OCI-LY1 (cell line): ENCODE measurements at regions not wholly inside any gene's neighbourhood (a gene's known extent, or its start where the extent isn't known, plus 50 kb on each side); places are given as distances from the start of the nearest gene placed in this dataset.
"Not testable (repeated sequence)": the region's sequence is repeated elsewhere in the genome, so short reads cannot be mapped to it uniquely, and the experiment has no call there.

Experiments
- H2AFZ ChIP-seq: fragments of 200-600 bp; sonication (generic), shearing (Covaris generic); 2 replicates; pipeline ENCODE4 v1.6.0; 2014; ENCODE audit warnings: antibody characterized with exemption, mild to moderate bottlenecking, low read length
- H3F3A ChIP-seq: fragments of 200-600 bp; sonication (generic), shearing (Covaris generic); 2 replicates; pipeline ENCODE4 v1.6.0; 2014; ENCODE audit warnings: mild to moderate bottlenecking, antibody characterized with exemption, low read length, moderate library complexity; ENCODE audit not compliant: insufficient read depth
- H3K27ac ChIP-seq: fragments of 200-600 bp; sonication (generic); 2 replicates; pipeline ENCODE4 v1.5.1; 2014; ENCODE audit warnings: low read length, mixed run types, mild to moderate bottlenecking, low read depth; ENCODE audit not compliant: poor library complexity, severe bottlenecking
- H3K27me3 ChIP-seq: fragments of 200-600 bp; sonication (generic); 2 replicates; pipeline ENCODE4 v1.6.0; 2014; ENCODE audit warnings: antibody characterized with exemption, mild to moderate bottlenecking, low read length, moderate library complexity; ENCODE audit not compliant: insufficient read depth
- H3K36me3 ChIP-seq: fragments of 200-600 bp; sonication (generic); 2 replicates; pipeline ENCODE4 v1.6.1; 2014; ENCODE audit warnings: mild to moderate bottlenecking, antibody characterized with exemption, low read length, moderate library complexity, mixed read lengths; ENCODE audit not compliant: insufficient read depth
- H3K4me1 ChIP-seq: fragments of 200-600 bp; sonication (generic); 2 replicates; pipeline ENCODE4 v1.5.1; 2014; ENCODE audit warnings: mild to moderate bottlenecking, low read length, moderate library complexity; ENCODE audit not compliant: insufficient read depth, severe bottlenecking
- H3K4me2 ChIP-seq: fragments of 200-600 bp; sonication (generic), shearing (Covaris generic); 2 replicates; pipeline ENCODE4 v1.6.1; 2014; ENCODE audit warnings: low read length
- H3K4me3 ChIP-seq: fragments of 200-600 bp; sonication (generic); 2 replicates; pipeline ENCODE4 v1.5.1; 2014; ENCODE audit warnings: low read length, low read depth, mild to moderate bottlenecking, mixed read lengths; ENCODE audit not compliant: poor library complexity, severe bottlenecking
- H3K79me2 ChIP-seq: fragments of 200-600 bp; shearing (Covaris generic); 2 replicates; pipeline ENCODE4 v1.6.1; 2016; ENCODE audit warnings: mixed run types, low read length, mixed read lengths; ENCODE audit not compliant: insufficient read depth
- H3K9ac ChIP-seq: fragments of 200-600 bp; sonication (generic), shearing (Covaris generic); 2 replicates; pipeline ENCODE4 v1.6.1; 2014; ENCODE audit warnings: mild to moderate bottlenecking, low read length, mixed read lengths
- H3K9me2 ChIP-seq: fragments of 200-600 bp; sonication (generic), shearing (Covaris generic); 2 replicates; pipeline ENCODE4 v1.6.1; 2014; ENCODE audit warnings: low read depth, mild to moderate bottlenecking, low read length, mixed read lengths
- H3K9me3 ChIP-seq: fragments of 200-600 bp; shearing (Covaris generic); 2 replicates; pipeline ENCODE4 v1.6.1; 2014; ENCODE audit warnings: low read length, mixed read lengths
- H4K20me1 ChIP-seq: fragments of 200-600 bp; sonication (generic), shearing (Covaris generic); 2 replicates; pipeline ENCODE4 v1.6.0; 2016; ENCODE audit warnings: mild to moderate bottlenecking, low read length; ENCODE audit not compliant: insufficient read depth
- CTCF ChIP-seq: fragments of 200-600 bp; sonication (generic), shearing (Covaris generic); IDR thresholded peaks from 2 replicates; pipeline ENCODE4 v1.5.1; 2017; ENCODE audit warnings: mild to moderate bottlenecking, antibody characterized with exemption, low read length, moderate library complexity, mixed read lengths
- EZH2 ChIP-seq: fragments of 200-600 bp; sonication (generic), shearing (Covaris generic); IDR thresholded peaks from 2 replicates; pipeline ENCODE4 v1.8.0; 2017; ENCODE audit warnings: borderline replicate concordance, mixed run types, mild to moderate bottlenecking, antibody characterized with exemption, low read length, moderate library complexity, mixed read lengths

- Histone ChIP-seq H3K9ac (no peak overlapping the region), H3K79me2 (no peaks in the 10 kb centered on the region), H3K27ac (no peak overlapping the region), H3K4me1 (no peaks in the 10 kb centered on the region), H3K36me3 (no peaks in the 10 kb centered on the region), H3K27me3 (no peaks in the 10 kb centered on the region), H4K20me1 (no peaks in the 10 kb centered on the region), H3K4me2 (no peak overlapping the region), H2AFZ (no peak overlapping the region), H3K4me3 (no peak overlapping the region), H3K9me3 (no peaks in the 10 kb centered on the region), H3K9me2 (no peaks in the 10 kb centered on the region), H3F3A (no peaks in the 10 kb centered on the region)
- TF ChIP-seq CTCF (no peak), EZH2 (no peak)
Measured at GRCh38 chr3:5698851-5699250, 511.3 kb downstream of the EDEM1 start.

- no peaks in the 10 kb centered on the region for H3K9me2 ChIP-seq
- H3K79me2 ChIP-seq: no peaks in the 10 kb centered on the region
- H3F3A ChIP-seq: no peaks in the 10 kb centered on the region
- H4K20me1 ChIP-seq: no peaks in the 10 kb centered on the region
- H3K4me2 ChIP-seq: no peak overlapping the region
- H3K36me3 ChIP-seq: no peaks in the 10 kb centered on the region
- H3K27ac ChIP-seq: no peak overlapping the region
- H3K9ac ChIP-seq: no peak overlapping the region
- H3K4me1 ChIP-seq: no peaks in the 10 kb centered on the region
- H3K4me3 ChIP-seq: no peak overlapping the region
- H3K27me3 ChIP-seq: no peaks in the 10 kb centered on the region
- TF ChIP-seq EZH2: no peak
- TF ChIP-seq CTCF: no peak
- H3K9me3 ChIP-seq: no peaks in the 10 kb centered on the region
- H2AFZ ChIP-seq: no peak overlapping the region
Measured at GRCh38 chr3:5699313-5699712, 511.8 kb downstream of the EDEM1 start.

GRCh38 chr3:5699811-5700210, 512.3 kb downstream of the EDEM1 start:
- Histone ChIP-seq H3K79me2 (no peaks in the 10 kb centered on the region), H3K4me3 (no peak overlapping the region), H4K20me1 (no peaks in the 10 kb centered on the region), H2AFZ (no peak overlapping the region), H3K27me3 (no peaks in the 10 kb centered on the region), H3K9me2 (no peaks in the 10 kb centered on the region), H3K27ac (no peak overlapping the region), H3K9me3 (no peaks in the 10 kb centered on the region), H3K9ac (no peak overlapping the region), H3K36me3 (no peaks in the 10 kb centered on the region), H3K4me2 (no peak overlapping the region), H3K4me1 (no peaks in the 10 kb centered on the region), H3F3A (no peaks in the 10 kb centered on the region)
- TF ChIP-seq CTCF (no peak), EZH2 (no peak)

- not testable (repeated sequence) for H3K4me2 ChIP-seq, H3K9ac ChIP-seq, H3K4me1 ChIP-seq, H3K4me3 ChIP-seq, H3K9me3 ChIP-seq, H4K20me1 ChIP-seq, H3K27me3 ChIP-seq, H3F3A ChIP-seq, H3K9me2 ChIP-seq, H2AFZ ChIP-seq, H3K79me2 ChIP-seq, H3K27ac ChIP-seq, H3K36me3 ChIP-seq
Measured at GRCh38 chr3:5701005-5701404, 513.5 kb downstream of the EDEM1 start.
